ENCODE measurements at regions not wholly inside any gene's neighbourhood (a gene's known extent, or its start where the extent isn't known, plus 50 kb on each side); places are given as distances from the start of the nearest gene placed in this dataset.

DNA sequence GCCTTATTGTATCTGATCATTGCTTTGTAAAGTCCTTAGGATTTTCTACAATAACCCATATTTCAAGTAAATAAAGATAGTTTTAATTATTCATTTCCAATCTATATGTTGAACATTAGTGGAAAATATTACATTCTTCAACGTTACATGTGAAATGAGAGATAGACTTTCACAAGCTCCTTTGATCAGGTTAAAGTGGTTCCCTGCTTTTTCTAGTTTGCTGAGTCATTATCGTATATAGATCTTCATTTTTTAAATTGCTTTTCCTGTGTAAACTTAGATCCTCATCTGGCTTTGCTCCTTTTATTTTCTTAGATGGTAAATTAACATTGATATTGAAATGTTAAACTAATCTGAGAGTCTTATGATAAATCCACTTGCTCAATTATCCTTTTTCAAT, 599.0 kb downstream of the TRAM1L1 start:
- no peaks in the 10 kb centered on the region for H3K79me2 ChIP-seq (ENCODE audit: low read length)
- no peaks in the 10 kb centered on the region for H3F3A ChIP-seq (ENCODE audit: low read length, unreplicated experiment)
- no peak overlapping the region for H3K4me3 ChIP-seq (ENCODE audit: low read length)
- no peak overlapping the region for H2AFZ ChIP-seq (ENCODE audit: low read length)
- TF ChIP-seq, protein P1, sequence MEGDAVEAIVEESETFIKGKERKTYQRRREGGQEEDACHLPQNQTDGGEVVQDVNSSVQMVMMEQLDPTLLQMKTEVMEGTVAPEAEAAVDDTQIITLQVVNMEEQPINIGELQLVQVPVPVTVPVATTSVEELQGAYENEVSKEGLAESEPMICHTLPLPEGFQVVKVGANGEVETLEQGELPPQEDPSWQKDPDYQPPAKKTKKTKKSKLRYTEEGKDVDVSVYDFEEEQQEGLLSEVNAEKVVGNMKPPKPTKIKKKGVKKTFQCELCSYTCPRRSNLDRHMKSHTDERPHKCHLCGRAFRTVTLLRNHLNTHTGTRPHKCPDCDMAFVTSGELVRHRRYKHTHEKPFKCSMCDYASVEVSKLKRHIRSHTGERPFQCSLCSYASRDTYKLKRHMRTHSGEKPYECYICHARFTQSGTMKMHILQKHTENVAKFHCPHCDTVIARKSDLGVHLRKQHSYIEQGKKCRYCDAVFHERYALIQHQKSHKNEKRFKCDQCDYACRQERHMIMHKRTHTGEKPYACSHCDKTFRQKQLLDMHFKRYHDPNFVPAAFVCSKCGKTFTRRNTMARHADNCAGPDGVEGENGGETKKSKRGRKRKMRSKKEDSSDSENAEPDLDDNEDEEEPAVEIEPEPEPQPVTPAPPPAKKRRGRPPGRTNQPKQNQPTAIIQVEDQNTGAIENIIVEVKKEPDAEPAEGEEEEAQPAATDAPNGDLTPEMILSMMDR (conservative IDR thresholded peaks at IDR 0.05; ENCODE audit: low read depth, low read length): no peak
- TF ChIP-seq EZH2phosphoT487 (IDR thresholded peaks at IDR 0.05; ENCODE audit: borderline replicate concordance, low read length) (no peak), EZH2 (IDR thresholded peaks at IDR 0.05; ENCODE audit: low read length, unreplicated experiment) (no peak)
- ATAC-seq (no peak), DNase-seq (no peak)
- H3K4me1 ChIP-seq (ENCODE audit: insufficient read depth, low read length): no peaks in the 10 kb centered on the region
- POLR2A ChIA-PET (ENCODE audit: unreplicated experiment): no interaction called here
- H3K4me2 ChIP-seq (ENCODE audit: low read length): no peak overlapping the region
- no peaks in the 10 kb centered on the region for H3K36me3 ChIP-seq (ENCODE audit: low read depth, low read length)
- H3K9me3 ChIP-seq (ENCODE audit: low read length): no peaks in the 10 kb centered on the region
- no peak overlapping the region for H3K27ac ChIP-seq (ENCODE audit: low read length)
- no peak overlapping the region for H3K9ac ChIP-seq (ENCODE audit: low read length)
- no peaks in the 10 kb centered on the region for H3K9me2 ChIP-seq (replicated peaks; ENCODE audit: low read length)
- H3K27me3 ChIP-seq (ENCODE audit: low read length): no peaks in the 10 kb centered on the region
- no peaks in the 10 kb centered on the region for H4K20me1 ChIP-seq (ENCODE audit: low read length)
- intact Hi-C loops (cut with micrococcal nuclease): no loop called here
- no TSS peak for BruUV-seq (replicated peaks)
- CTCF ChIA-PET: no interaction called here

DNA sequence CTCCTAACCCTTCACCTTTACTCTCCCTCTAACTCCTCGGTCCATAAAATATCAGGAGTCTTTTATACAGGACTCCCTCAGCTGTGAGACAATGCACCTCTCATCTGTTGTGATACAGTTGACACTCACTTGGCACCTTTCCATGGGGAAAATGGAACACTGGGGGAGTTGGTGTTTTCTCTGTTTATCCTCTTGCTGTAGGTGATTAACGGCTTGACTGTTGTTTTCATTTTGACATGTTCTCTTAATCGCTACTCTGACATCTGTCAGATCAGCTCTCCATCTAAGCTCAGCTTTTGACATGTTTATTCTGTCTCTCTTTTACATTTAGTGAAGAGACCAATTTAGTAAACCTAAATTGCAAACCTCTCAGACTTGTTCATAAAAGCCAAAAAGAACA, 604.8 kb downstream of the TRAM1L1 start:
- Histone ChIP-seq H3K9me3 (ENCODE audit: low read length) (no peaks in the 10 kb centered on the region), H2AFZ (ENCODE audit: low read length) (no peak overlapping the region), H3K27ac (ENCODE audit: low read length) (no peak overlapping the region), H3K27me3 (ENCODE audit: low read length) (no peaks in the 10 kb centered on the region), H3K4me1 (ENCODE audit: insufficient read depth, low read length) (no peaks in the 10 kb centered on the region), H3K9ac (ENCODE audit: low read length) (no peak overlapping the region), H3K9me2 (replicated peaks; ENCODE audit: low read length) (no peaks in the 10 kb centered on the region), H3K4me2 (ENCODE audit: low read length) (no peak overlapping the region), H3K36me3 (ENCODE audit: low read depth, low read length) (no peaks in the 10 kb centered on the region), H4K20me1 (ENCODE audit: low read length) (no peaks in the 10 kb centered on the region), H3F3A (ENCODE audit: low read length, unreplicated experiment) (no peaks in the 10 kb centered on the region), H3K4me3 (ENCODE audit: low read length) (no peak overlapping the region), H3K79me2 (ENCODE audit: low read length) (no peaks in the 10 kb centered on the region)
- POLR2A ChIA-PET (ENCODE audit: unreplicated experiment): no interaction called here
- DNase-seq (no peak), ATAC-seq (no peak)
- intact Hi-C loops (cut with micrococcal nuclease): no loop called here
- TF ChIP-seq EZH2 (IDR thresholded peaks at IDR 0.05; ENCODE audit: low read length, unreplicated experiment) (no peak), EZH2phosphoT487 (IDR thresholded peaks at IDR 0.05; ENCODE audit: borderline replicate concordance, low read length) (no peak)
- TF ChIP-seq, protein P1 (conservative IDR thresholded peaks at IDR 0.05; ENCODE audit: low read depth, low read length): no peak
- CTCF ChIA-PET: no interaction called here
- BruUV-seq (replicated peaks): no TSS peak

DNA sequence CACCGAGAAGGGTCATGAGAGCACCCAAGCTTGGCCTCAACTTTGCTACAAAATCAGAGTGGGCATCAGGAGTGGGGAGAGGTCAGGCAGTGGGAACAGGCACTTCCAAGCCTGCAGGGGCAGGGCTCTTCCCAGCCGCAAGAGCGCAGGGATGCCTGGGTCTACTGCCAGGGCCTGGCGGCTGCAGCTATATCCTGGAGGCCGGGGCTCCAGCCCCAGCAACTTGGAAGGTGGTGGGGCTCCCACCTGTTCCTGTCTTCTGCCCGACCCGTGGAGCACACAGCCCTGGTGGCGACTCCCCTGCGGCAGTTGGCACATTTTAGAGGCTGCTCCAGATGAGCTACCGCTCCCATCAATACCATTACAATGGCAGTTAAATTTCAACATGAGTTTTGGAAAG, 607.0 kb downstream of the TRAM1L1 start:
- no peaks in the 10 kb centered on the region for H3F3A ChIP-seq (ENCODE audit: low read length, unreplicated experiment)
- intact Hi-C loops (cut with micrococcal nuclease): no loop called here
- no peaks in the 10 kb centered on the region for H3K4me1 ChIP-seq (ENCODE audit: insufficient read depth, low read length)
- H3K9me2 ChIP-seq (replicated peaks; ENCODE audit: low read length): no peaks in the 10 kb centered on the region
- no peak overlapping the region for H3K27ac ChIP-seq (ENCODE audit: low read length)
- ChIA-PET POLR2A (ENCODE audit: unreplicated experiment) (no interaction called here), CTCF (no interaction called here)
- ATAC-seq: no peak
- H4K20me1 ChIP-seq (ENCODE audit: low read length): no peaks in the 10 kb centered on the region
- H3K9me3 ChIP-seq (ENCODE audit: low read length): no peaks in the 10 kb centered on the region
- BruUV-seq (replicated peaks): no TSS peak
- TF ChIP-seq EZH2 (IDR thresholded peaks at IDR 0.05; ENCODE audit: low read length, unreplicated experiment): no peak
- TF ChIP-seq, protein P1 (conservative IDR thresholded peaks at IDR 0.05; ENCODE audit: low read depth, low read length): no peak
- no peak for TF ChIP-seq EZH2phosphoT487 (IDR thresholded peaks at IDR 0.05; ENCODE audit: borderline replicate concordance, low read length)
- H3K79me2 ChIP-seq (ENCODE audit: low read length): no peaks in the 10 kb centered on the region
- H3K9ac ChIP-seq (ENCODE audit: low read length): no peak overlapping the region
- H3K27me3 ChIP-seq (ENCODE audit: low read length): no peaks in the 10 kb centered on the region
- H3K4me3 ChIP-seq (ENCODE audit: low read length): no peak overlapping the region
- H2AFZ ChIP-seq (ENCODE audit: low read length): no peak overlapping the region
- DNase-seq: no peak
- no peak overlapping the region for H3K4me2 ChIP-seq (ENCODE audit: low read length)
- H3K36me3 ChIP-seq (ENCODE audit: low read depth, low read length): no peaks in the 10 kb centered on the region

Data from PC-3 (cell line).